ENCODE measurements at regions not wholly inside any gene's neighbourhood (a gene's known extent, or its start where the extent isn't known, plus 50 kb on each side); places are given as distances from the start of the nearest gene placed in this dataset.

DNA sequence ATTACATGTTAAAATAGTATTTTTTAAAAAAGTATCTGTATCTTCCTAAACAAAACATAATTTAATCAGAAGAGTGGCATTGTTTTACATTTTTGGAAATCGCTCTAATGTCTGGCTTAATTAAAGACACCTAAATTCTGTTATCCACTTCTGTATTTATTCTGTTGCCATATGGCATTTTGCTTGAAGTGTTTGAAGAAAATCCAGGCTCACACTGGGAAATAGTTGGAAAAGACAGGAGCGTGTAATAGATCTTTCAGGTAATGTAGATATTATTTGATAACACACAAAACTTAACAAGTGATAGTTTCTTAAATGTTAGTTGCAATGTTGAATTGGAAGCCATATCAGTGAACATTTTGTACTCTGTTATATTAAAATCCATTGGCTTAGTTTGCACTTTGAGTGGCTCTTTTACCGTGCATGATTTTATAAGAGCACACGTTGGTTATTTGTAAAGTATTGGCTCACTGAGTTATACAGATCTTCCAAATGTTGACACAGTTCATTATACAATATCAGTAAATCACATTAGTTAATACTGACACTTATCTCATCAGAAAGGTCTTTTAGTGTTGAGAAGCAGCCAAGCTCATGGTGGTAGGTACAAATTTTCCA is 128.4 kb upstream of the NPVF start:
- intact Hi-C loops (cut with DNase I): no loop called here

DNA sequence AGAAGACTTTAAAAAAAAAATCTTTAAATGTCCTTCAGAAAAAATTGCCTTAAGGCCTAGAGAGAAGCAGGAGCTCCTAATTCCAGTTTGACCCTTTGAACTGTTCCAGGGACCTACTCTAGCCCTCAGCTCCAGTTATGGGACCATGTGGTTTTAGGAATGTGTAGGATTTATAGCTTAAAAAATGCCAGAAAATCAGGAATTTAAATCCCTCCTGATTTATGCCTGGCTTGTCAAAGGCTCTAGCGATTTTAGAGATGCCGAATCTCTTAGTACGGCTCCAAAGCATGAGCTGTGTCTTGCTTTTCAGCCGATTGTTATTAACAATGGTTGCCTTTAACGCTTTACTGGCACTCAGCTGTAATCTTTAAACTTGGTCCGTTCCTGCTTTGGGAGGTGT is 130.6 kb upstream of the NPVF start:
- Histone ChIP-seq H3K27me3 (no peaks in the 10 kb centered on the region), H3K4me1 (peaks cover 0 to 8% (median 0%) of the 10 kb centered on the region in 3 donors), H3K27ac (no peak overlapping the region), H3K36me3 (no peaks in the 10 kb centered on the region), H3K9me3 (no peaks in the 10 kb centered on the region), H3K4me3 (no peak overlapping the region)
- intact Hi-C loops (cut with DNase I): no loop called here
- DNase-seq: no peak
- no peak for TF ChIP-seq POLR2A (IDR thresholded peaks at IDR 0.05)
- TF ChIP-seq, protein P1, sequence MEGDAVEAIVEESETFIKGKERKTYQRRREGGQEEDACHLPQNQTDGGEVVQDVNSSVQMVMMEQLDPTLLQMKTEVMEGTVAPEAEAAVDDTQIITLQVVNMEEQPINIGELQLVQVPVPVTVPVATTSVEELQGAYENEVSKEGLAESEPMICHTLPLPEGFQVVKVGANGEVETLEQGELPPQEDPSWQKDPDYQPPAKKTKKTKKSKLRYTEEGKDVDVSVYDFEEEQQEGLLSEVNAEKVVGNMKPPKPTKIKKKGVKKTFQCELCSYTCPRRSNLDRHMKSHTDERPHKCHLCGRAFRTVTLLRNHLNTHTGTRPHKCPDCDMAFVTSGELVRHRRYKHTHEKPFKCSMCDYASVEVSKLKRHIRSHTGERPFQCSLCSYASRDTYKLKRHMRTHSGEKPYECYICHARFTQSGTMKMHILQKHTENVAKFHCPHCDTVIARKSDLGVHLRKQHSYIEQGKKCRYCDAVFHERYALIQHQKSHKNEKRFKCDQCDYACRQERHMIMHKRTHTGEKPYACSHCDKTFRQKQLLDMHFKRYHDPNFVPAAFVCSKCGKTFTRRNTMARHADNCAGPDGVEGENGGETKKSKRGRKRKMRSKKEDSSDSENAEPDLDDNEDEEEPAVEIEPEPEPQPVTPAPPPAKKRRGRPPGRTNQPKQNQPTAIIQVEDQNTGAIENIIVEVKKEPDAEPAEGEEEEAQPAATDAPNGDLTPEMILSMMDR (IDR thresholded peaks at IDR 0.05): no peak
- 47 to 67% methylated on average over 6 of the region's 6 CpGs for WGBS, 2 donors

More for the DNA sequence above, 128.4 kb upstream of the NPVF start:
- Histone ChIP-seq H3K27ac (no peak overlapping the region), H3K4me1 (peaks cover 0 to 8% (median 0%) of the 10 kb centered on the region in 3 donors), H3K9me3 (no peaks in the 10 kb centered on the region), H3K27me3 (no peaks in the 10 kb centered on the region), H3K4me3 (no peak overlapping the region), H3K36me3 (no peaks in the 10 kb centered on the region)
- WGBS, 2 donors: 72 to 81% methylated on average over 4 of the region's 4 CpGs
- TF ChIP-seq, protein P1 (IDR thresholded peaks at IDR 0.05): no peak
- no peak for TF ChIP-seq POLR2A (IDR thresholded peaks at IDR 0.05)
- DNase-seq: no peak

DNA sequence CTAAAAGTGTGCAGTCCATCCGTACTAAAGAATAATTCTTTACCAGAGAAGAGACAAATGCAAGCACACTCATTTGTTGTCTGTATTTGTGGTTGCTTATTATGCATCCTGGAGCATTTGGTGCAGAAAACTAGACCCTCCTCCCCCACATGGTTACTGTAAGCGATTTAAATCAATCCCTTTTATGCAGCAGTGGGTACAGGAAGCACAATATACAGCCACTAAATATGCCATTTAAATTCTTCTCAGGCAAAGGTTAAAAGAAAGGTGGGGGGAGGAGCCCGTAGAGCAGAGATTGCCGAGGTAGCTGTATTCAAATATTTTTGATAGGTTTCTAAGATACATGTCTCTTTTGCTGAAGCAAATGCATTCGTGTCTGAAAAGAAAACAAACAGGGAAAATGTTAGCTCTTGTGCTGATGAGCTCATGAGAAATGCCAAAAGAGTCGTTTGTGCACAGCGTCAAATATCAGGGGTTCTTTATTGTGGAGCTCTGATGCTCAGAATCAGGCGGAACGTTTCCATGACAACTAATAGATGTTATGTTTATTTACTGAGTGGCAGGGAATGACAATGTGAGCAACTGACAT is 131.3 kb upstream of the NPVF start:
- no peaks in the 10 kb centered on the region for H3K27me3 ChIP-seq
- H3K27ac ChIP-seq: no peak overlapping the region
- no peaks in the 10 kb centered on the region for H3K9me3 ChIP-seq
- H3K4me3 ChIP-seq: no peak overlapping the region
- TF ChIP-seq POLR2A (IDR thresholded peaks at IDR 0.05): no peak
- H3K36me3 ChIP-seq: no peaks in the 10 kb centered on the region
- H3K4me1 ChIP-seq: peaks cover 0 to 8% (median 0%) of the 10 kb centered on the region in 3 donors
- 22 to 26% methylated on average over 9 of the region's 9 CpGs for WGBS, 2 donors
- intact Hi-C loops (cut with DNase I): no loop called here
- no peak for DNase-seq

DNA sequence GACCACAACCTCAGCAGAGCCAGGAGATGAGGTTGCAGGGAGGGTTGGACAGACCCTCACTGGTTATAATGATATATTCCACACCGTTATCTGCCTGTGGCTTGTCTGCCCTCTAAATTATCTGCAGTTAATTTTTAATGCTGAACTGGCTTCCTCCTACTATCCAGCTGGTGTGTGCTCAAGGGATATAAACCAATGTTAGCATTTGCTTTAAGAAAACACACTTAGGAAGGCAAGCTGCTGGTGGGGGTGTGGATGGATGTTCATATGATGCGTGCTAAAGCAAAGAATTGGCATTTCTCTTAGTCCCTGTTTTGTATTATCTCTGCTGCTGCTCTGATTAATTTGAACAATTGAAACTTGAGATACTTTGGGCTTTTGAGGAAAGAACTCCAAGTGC is 132.2 kb upstream of the NPVF start:
- Histone ChIP-seq H3K27ac (peak overlapping the region in 1 of 4 donors; percentile 7), H3K9me3 (no peaks in the 10 kb centered on the region), H3K4me3 (no peak overlapping the region), H3K4me1 (peaks cover 0 to 8% (median 0%) of the 10 kb centered on the region in 3 donors), H3K36me3 (no peaks in the 10 kb centered on the region), H3K27me3 (no peaks in the 10 kb centered on the region)
- WGBS, 2 donors: 85 to 89% methylated on average over 2 of the region's 2 CpGs
- intact Hi-C loops (cut with DNase I): no loop called here
- no peak for TF ChIP-seq POLR2A (IDR thresholded peaks at IDR 0.05)
- TF ChIP-seq, protein P1 (IDR thresholded peaks at IDR 0.05): no peak
- DNase-seq: no peak

DNA sequence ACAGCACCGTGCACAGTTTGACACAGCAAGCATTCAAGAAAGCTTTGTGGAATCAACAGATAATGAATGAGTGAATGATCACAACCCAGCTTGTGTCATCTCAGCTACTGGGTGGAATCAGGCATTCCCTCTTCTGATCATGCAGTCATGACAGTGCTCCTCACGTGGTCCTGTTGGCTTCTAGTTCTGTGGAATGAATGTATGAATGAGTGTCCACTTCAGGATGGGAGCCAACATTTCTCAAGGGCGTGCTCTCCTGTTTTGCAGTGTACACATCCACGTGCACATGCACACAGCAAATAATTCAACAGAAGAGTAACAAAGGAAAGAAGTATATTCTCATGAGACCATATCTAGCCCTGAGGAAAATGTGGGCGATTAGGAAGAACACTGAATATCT is 133.1 kb upstream of the NPVF start:
- Histone ChIP-seq H3K4me3 (no peak overlapping the region), H3K27ac (no peak overlapping the region), H3K4me1 (peaks cover 0 to 8% (median 0%) of the 10 kb centered on the region in 3 donors), H3K9me3 (no peaks in the 10 kb centered on the region), H3K36me3 (no peaks in the 10 kb centered on the region), H3K27me3 (no peaks in the 10 kb centered on the region)
- no peak for DNase-seq
- 59 to 76% methylated on average over 5 of the region's 5 CpGs for WGBS, 2 donors
- no peak for TF ChIP-seq POLR2A (IDR thresholded peaks at IDR 0.05)
- TF ChIP-seq, protein P1 (IDR thresholded peaks at IDR 0.05): no peak
- intact Hi-C loops (cut with DNase I): no loop called here
